ENCODE measurements at regions not wholly inside any gene's neighbourhood (a gene's known extent, or its start where the extent isn't known, plus 50 kb on each side); places are given as distances from the start of the nearest gene placed in this dataset.

- TF ChIP-seq PKNOX1 (IDR thresholded peaks at IDR 0.05) (no peak), MLLT1 (IDR thresholded peaks at IDR 0.05) (no peak), RB1 (IDR thresholded peaks at IDR 0.05; ENCODE audit: borderline replicate concordance) (no peak), ESRRA (IDR thresholded peaks at IDR 0.05; ENCODE audit: low read length) (no peak), E2F8 (IDR thresholded peaks at IDR 0.05; ENCODE audit: low read depth, partially characterized antibody) (no peak)
Measured at GRCh38 chr1:170807432-170807831, 127.9 kb upstream of the MROH9 start (continued).

- Histone ChIP-seq H3K4me2 (ENCODE audit: control insufficient read depth, insufficient read depth) (no peak overlapping the region), H3K27ac (ENCODE audit: control insufficient read depth, insufficient read depth) (no peak overlapping the region), H3K9ac (ENCODE audit: control insufficient read depth, insufficient read depth, low read length) (no peak overlapping the region), H3K4me1 (ENCODE audit: control insufficient read depth, insufficient read depth, low read length) (no peaks in the 10 kb centered on the region), H3K36me3 (ENCODE audit: control insufficient read depth in 2 of 2, insufficient read depth in 2 of 2, low read length in 1 of 2) (no peaks in the 10 kb centered on the region), H3K9me3 (replicated peaks; ENCODE audit: control insufficient read depth, insufficient read depth, low read length) (no peaks in the 10 kb centered on the region), H3K79me2 (ENCODE audit: control insufficient read depth, insufficient read depth, low read length) (no peaks in the 10 kb centered on the region), H3K4me3 (no peak overlapping the region), H4K20me1 (ENCODE audit: control insufficient read depth, insufficient read depth) (no peaks in the 10 kb centered on the region), H3K27me3 (replicated peaks in 1 of 2; ENCODE audit: control insufficient read depth in 2 of 2, insufficient read depth in 2 of 2, low read length in 1 of 2) (no peaks in the 10 kb centered on the region), H2AFZ (ENCODE audit: control insufficient read depth, low read depth, low read length) (no peak overlapping the region)
- no peak for ATAC-seq
- SMC1A ChIA-PET (ENCODE audit: uncharacterized antibody, unreplicated experiment) = interaction anchor here (1.0 to 1.4 kb wide), 2 partner anchors 11 to 18 kb away, joined by 3 read pairs; no protein-coding TSS in a partner anchor
- POLR2A ChIA-PET = no interaction called here
- RAD21 ChIA-PET (ENCODE audit: unreplicated experiment) = no interaction called here
- CTCF ChIA-PET = no interaction called here
- FAIRE-seq = no peak
- in situ Hi-C loops (cut with MboI) = no loop called here
- DNase-seq (ENCODE audit: low read depth, low spot score) = no peak
- no TSS peak for BruUV-seq (replicated peaks)
- WGBS (ENCODE audit: insufficient coverage, insufficient replicate concordance, low lambda C conversion rate, missing lambda C conversion rate) = 25% methylated on average over 3 of the region's 3 CpGs
- intact Hi-C loops (cut with micrococcal nuclease; ENCODE audit: unreplicated experiment) = no loop called here
- no peak for TF ChIP-seq BMI1 (IDR thresholded peaks at IDR 0.05; ENCODE audit: borderline replicate concordance)
- TF ChIP-seq WRNIP1 (IDR thresholded peaks at IDR 0.05; ENCODE audit: borderline replicate concordance, low read depth, low read length) = no peak
- TF ChIP-seq USF2 (IDR thresholded peaks at IDR 0.05; ENCODE audit: borderline replicate concordance, low read depth, low read length) = no peak
- TF ChIP-seq RAD21 (IDR thresholded peaks at IDR 0.05; ENCODE audit: insufficient read depth, low read depth, low read length) = no peak
- no peak for TF ChIP-seq HDAC2 (IDR thresholded peaks at IDR 0.05)
- TF ChIP-seq E2F4 (IDR thresholded peaks at IDR 0.05; ENCODE audit: low read depth, low read length) = no peak
- TF ChIP-seq CBX5 (IDR thresholded peaks at IDR 0.05; ENCODE audit: low read depth) = no peak
- no peak for TF ChIP-seq TCF3 (IDR thresholded peaks at IDR 0.05; ENCODE audit: borderline replicate concordance, insufficient read depth, low read depth, low read length)
- TF ChIP-seq SMARCA5 (IDR thresholded peaks at IDR 0.05) = no peak
- no peak for TF ChIP-seq CBFB (IDR thresholded peaks at IDR 0.05; ENCODE audit: low read depth)
- TF ChIP-seq MAX (IDR thresholded peaks at IDR 0.05; ENCODE audit: low read depth, low read length) = no peak
Measured at GRCh38 chr1:170808216-170808885, 127.0 kb upstream of the MROH9 start.
